Amniotic epithelial cell (primary cell): ENCODE measurements at regions not wholly inside any gene's neighbourhood (a gene's known extent, or its start where the extent isn't known, plus 50 kb on each side); places are given as distances from the start of the nearest gene placed in this dataset.

Experiments
- DNase-seq: peaks from one replicate; pipeline ENCODE4 v3.0.0-alpha.2; 2010; ENCODE audit warnings: low read depth

DNA sequence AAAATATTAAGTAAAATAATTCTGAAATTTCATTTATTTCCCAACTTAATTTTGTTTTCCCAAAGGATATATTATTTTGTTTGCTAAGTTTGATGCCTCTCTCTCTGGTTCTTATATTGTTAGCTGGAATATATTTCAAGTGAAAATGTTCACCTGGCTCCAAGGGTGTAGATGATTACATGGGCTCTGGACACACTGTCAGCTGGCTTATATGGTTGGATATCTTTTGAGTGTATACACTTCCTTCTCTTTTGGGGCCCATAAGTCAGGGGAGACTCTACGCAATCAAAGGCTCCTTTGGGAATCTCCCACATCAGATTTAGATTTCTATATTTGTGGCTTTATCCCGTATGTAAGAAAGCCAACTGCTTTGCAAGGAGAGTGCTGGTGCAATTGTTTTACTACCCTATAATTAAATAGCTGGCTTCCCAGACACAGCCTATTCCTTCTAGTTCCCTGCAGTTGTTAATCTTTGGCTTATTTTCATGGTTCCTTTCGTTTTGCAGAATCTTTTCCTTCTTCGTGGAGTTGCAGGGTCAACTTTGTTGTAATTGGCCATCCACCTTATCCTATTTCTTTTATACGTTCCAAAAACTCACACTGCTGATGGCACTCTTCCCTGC lies 225.7 kb downstream of the DPH6 start:
- DNase-seq: no peak

DNA sequence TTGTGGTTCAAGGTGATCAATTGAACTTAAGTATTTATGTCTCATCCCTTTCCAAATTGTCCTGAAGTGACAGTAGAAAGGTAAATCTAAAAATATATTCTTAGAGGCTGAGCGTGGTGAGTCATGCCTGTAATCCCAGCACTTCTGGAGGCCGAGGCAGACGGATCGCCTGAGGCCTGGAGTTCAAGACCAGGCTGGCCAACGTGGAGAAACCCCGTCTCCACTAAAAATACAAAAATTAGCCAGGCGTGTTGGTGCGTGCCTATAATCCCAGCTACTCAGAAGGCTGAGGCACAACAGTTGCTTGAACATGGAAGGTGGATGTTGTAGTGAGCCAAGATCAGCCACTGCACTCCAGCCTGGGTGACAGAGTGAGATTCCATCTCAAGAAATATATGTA lies 226.6 kb downstream of the DPH6 start:
- DNase-seq: no peak

DNA sequence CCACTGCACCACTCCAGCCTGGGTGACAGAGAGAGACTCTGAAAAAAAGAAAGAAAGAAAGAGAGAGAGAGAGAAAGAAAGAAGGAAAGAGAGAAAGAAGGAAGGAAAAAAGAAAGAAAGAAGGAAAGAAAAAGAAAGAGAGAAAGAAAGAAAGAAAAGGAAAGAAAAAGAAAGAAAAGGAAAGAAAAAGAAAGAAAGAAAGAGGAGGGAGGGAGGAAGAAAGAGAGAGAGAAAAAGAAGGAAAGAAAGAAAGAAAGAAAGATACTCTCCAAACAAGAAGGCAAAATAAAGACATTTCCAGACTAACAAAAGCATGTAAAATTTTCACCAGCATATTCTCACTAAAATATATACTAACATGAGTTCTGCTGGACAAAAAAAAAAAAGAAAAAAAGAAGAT lies 228.7 kb downstream of the DPH6 start:
- DNase-seq: no peak

DNA sequence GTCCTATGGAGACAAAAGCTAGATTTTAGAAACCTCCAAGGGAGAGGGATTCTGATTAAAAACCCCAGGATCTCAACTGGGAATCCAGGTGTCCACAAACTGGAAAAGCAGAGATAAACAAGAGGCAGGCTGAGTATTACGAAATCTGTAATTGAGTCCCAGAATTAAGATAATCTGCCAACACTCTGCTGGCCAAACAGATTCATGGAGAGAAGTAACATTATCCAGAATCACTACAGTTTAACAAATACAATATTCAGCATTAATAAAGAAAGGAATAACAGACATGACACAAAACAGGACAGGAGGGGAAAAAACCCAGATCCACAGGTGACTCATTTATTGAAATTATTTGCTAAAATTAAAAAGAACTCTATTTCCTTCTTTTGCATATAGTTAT lies 227.2 kb upstream of the NANOGP8 start:
- DNase-seq: peak; percentile 52

DNA sequence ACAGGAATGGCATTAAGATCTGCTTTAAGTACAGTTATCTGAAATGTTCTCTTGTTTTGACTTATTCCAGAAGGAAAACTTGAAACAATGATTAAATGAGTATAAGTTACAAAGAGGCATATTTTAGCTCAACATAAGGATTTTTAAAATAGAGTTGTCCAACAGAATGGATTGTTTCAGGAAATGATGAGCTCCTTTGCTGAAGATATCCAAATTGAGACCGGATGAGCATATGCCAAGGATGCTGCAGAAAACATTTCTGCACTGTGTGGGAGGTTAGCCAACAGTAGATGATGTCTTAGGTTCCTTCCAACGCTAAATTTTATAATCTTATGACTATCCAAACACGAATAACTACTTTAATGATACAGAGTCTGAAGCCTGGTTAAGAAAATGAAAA lies 226.5 kb upstream of the NANOGP8 start:
- no peak for DNase-seq

DNA sequence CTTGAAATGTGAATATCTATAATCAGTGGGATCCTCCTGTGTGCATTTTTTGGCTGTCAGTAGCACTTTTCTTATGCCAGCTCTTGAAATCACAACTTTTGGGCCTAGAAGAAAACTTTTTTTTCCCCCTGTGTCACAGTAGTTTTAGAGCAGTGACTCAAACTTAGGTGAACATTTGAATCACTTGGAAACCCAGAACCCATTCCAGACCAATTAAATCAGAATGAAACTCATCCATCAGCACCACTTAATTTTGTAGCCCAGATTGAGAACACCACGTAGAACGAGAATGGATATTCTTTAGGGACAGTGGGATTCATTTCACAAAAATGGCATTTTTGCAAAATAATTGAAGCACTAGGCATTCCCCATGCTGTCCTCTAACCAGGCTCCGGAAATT lies 224.8 kb upstream of the NANOGP8 start:
- DNase-seq: peak; percentile 40

DNA sequence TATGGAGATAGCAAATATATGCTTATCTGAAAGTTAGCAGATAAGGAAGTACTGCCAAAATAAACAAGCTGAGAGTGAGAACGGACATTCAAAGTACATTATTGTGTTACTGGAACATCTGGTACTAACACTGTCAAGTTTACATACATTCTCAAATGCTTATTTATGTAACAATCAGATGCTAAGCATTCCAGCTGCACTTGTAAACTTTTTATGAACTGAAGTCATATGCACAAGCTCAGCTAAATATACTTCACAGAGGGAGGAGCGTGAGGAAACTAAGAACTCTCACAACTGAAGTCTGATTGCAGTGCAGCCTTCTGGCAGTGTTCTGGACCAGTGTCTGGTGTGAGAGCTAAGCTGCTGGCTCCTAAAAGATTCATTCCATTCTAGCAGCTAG lies 223.7 kb upstream of the NANOGP8 start:
- DNase-seq: peak; percentile 97

DNA sequence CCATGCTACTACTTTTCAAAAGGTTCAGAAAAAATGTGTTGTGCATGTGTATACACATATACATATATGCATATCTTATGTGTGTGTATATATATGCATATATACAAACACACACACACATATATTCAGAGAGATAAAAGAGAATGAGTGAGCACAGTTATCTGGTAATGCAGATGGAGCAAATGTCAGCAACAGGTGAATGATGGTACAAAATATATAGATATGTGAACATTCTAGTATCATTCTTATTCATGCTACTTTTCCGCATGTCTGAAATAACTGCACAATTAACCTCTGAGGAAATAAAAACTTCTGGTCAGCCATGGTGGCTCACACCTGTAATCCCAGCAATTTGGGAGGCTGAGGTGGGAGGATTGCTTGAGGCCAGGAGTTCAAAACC lies 222.6 kb upstream of the NANOGP8 start:
- DNase-seq: no peak

DNA sequence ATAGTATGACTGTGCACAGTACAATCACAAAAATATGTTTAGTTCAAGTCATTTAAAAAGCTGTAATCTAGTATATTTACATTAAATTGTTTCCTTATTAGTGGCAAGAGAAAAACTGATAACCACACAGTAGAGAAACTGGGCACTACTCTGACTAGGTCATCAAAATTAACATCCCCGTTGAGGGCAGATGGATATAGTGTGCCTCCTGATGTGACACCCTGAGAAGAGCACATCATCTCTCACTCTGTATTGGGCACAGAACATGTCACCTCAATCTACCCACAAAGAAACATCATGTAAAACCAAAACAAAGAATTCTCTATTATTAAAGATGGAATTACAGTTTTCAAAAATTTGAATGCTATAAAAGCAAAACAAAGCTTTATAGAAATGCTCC lies 221.9 kb upstream of the NANOGP8 start:
- no peak for DNase-seq

DNA sequence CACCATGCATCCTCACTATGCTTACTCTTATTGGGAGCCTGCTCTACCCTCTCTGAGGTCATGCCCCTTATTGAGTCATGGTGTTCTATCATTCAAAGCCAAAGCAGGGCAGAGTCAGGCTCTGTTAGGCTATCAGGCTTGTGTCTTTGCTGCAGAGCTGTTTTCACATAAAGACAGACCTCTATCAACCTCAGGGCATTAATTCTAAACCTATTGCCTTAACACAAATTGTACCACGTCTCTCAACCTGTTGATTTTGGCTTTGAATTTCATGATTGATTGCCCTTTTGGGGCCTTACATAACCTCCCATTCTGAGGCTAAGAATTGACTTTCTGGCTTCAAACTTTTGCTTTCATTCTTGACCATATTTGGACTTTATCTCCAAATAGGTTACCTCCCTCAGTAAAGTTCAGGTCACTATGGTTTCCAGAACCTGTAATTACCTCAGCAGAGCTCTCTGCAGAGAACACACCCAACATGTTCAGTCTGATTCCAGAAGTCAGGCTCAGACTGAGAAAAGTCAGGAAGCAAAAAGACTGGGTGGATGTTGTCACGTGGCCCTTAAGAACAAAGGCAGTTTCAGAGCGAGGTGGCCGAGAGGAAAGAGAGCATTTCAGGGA lies 221.4 kb upstream of the NANOGP8 start:
- peak; percentile 94 for DNase-seq

DNA sequence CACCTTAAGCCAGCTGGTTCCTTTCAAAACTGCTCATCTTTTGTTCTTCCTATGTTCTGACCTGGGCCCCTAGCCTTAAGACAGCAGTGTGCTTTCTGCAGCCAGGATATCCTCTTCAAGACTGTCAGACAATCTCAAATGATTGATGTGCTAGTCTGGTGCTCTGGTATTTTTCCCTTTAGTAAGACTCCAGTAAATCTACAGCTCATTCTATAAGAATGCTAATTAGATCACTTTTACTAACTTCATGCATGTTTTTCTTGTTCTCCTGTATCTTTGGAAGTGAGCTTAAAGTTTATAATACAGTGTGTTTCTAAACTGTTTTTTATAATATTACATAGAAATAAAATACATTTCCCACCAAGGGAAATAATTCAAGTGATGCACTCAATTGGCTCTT lies 220.9 kb upstream of the NANOGP8 start:
- DNase-seq: peak; percentile 99

DNA sequence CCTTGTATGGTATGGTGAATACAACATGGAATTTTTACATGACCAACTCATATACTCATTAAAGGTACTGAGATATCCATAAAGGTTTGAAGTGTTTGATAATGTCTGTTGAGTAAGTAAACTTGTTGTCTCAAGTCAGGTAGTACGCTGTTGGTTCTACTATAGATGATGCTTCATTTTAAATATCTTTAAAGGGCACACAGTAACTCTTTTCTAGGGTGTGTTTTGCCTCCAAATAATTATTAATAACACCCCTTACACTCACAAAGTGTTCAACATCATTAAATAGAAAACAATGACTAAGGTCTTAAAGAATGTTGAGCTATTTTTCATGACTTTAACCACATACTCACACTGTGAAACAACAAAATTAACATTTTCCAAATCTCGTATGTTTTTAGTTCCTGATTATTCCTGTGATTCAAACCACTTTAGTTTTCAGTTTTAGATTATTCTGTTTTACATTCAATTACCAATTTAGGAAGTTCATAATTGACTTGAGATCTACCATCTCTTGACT lies 220.0 kb upstream of the NANOGP8 start:
- peak; percentile 45 for DNase-seq

DNA sequence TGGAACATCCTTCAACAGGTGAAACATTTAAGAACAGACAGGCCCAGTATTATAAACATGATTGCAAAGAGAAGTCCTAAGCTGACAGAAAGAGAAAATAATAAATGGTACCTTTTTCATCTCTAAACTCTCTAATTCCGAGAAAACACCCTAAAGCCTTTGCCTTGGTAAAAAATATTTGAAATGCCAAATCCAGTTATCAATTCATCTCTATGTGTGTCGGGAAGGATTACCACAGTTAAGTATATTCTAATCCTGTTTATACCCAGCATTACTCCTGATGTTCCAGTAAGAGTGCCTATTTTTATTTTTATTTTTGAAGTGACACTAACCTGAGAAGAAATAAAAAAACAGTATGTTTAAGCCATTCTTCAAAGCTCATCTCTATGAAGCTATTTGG lies 219.3 kb upstream of the NANOGP8 start:
- DNase-seq: peak; percentile 32

DNA sequence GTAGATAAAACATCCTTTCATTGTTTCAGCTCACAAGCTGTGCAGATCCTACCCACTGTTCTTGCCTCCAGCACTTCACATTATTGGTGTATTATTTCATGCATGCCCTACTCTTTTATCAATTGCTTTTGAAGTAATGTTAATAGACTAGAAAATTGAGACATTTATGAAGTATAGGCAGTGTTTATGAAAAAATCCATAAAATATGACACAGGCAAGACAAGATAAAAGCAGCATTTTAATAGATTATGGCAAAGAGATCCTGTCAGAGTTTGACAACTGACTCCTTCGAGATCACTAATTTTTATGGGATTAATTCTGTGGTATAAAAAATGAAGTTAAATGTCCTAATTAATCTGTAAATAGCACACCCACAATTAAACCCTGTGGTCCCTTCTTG lies 217.2 kb upstream of the NANOGP8 start:
- no peak for DNase-seq

DNA sequence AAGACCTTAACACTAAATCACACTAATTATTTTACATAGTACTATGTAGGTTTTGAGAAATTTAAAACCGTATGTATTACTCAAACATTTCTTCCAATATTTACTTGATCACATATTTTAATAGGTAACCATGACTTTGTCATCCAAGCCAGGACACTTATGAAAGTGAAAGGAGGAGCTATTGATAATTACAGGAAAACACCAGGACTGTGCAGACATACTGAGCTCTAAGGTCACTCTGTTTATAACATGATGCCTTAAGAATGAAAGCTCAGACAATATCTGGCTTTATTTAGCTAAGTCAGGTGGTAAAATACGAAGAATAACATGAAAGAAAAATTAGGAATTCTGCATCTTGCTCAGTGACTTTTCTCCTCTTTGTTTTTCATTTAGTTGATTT lies 216.0 kb upstream of the NANOGP8 start:
- no peak for DNase-seq

DNA sequence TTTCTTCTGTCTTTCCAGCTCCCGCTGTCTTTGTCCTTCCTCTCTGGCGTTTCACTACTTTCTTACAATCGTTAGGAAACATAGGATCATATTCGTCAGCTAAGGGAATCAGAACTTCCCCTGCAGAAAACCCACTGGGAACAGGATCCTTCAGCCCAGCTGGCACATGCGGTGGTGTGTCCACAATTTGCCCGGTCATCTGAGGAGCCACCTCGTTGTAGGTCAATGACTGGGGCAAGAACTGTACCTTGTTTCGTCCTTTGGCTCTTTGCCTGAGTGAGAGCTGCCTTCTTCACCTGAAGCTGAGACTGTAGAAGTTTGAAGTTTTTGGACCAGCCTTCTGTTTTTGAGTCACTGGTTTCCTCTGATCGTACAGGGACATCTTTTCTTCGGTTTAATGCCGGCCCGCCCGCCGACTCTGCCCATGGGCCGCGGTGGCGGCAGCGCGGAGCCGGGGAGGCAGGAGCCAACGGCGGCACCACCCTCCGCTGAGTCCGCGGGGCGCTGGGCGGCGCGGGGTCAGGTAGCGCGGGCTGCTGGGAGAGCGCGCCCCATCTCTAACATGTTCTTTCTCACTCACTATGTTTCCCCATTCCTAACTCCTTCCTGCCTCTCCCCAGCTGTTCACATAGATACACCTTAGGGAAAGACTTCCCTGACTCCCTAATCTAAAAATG lies 214.1 kb upstream of the NANOGP8 start:
- no peak for DNase-seq

DNA sequence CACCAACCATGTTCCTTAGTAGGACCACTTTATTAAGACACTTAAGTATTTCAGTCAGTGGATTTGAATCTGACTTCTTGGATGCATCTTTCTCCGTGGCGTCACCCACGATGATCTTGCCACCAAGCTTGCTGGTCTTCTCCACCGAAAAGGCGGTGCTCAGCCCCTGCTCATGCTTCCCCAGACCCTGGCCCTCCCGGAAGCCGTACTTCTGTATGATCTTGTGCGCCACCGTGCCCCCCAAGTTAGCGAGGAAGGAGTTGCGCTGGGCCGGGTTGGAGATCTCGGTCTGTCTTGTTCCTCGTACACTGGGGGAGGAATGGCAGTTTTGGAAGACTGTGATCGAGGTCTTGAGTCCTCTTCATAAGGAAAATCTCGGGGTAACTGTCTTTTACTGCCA lies 213.4 kb upstream of the NANOGP8 start:
- DNase-seq: no peak

DNA sequence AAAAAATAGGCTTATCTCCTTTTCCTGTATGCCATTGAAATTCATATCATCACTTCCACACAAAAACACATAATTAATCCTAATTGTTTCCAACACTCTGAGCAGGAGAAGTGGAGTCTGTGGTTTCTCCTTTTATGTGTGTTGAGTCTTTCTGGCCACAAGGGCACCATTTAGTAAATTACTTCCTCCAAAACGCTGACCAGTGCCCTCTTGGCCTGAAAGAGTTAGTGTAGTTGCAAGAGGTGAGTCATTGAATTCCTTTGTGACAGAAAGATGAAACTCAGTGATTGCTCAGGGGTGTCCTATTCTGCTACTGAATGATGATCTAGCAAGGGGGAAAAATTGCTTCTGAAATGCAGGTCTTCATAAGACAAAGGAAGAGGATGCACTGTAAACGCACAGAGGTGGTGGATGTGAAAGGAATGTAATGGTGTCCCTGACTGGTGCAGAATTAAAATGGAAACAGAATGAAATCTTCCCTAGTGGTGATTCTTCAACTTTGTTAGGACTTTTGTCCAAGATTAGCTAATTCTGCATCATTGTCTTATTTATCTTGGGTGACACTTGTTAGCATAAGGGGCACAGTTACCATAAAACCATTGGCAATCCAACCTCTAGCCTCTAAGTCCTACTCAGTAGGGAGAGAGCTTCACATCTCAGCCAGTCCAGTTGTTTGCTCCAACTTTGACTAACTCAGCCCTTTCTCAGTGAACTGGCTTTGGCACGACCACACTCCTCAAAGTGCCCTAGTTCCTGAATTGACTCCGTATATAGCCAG lies 208.4 kb upstream of the NANOGP8 start:
- peak; percentile 80 for DNase-seq

DNA sequence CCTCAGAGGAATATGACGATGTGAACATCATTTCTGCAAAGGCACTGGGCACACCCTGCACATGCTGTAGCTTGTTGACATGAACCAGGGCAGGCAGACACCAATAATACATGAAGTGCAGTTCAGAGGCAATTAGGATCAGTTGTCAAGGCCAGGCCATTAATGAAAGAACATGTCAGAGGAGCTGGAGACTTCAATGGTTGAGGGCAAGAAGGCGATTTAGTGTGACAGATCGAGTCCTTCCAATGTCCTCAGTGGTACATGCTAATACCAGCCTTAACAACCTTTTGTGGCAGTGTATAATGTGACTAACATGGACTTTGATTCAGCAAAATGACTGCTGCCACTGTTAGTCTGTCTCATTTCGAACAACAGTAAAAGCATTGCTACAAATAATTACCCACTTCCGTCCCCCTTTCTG lies 205.2 kb upstream of the NANOGP8 start:
- DNase-seq: no peak

DNA sequence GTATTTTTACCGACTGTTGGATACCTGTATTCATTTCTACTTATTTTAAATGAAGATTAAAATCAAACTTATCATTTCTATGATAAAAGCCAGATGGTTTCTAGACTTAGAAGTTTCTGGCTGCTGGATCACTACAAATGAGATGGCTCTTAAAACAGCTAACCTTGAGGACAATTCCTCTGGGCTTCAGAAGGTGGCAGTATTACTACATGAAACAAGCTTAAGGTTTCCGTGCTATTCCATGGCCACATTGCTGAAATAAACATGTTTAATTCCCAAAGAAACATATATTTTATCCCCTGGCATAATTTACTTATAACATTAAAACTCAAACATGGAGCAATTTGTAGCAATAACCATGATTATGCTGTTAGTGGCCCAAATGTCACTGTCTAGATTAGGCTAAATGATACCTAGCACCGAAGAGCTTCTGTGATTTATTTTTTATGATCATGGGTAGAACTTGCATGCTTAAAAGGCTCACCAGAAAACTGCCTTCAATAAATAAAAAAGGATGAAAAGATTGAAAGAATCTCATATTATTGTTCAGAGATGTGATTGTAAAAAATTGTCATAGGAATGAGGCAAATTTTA lies 204.0 kb upstream of the NANOGP8 start:
- peak; percentile 73 for DNase-seq

DNA sequence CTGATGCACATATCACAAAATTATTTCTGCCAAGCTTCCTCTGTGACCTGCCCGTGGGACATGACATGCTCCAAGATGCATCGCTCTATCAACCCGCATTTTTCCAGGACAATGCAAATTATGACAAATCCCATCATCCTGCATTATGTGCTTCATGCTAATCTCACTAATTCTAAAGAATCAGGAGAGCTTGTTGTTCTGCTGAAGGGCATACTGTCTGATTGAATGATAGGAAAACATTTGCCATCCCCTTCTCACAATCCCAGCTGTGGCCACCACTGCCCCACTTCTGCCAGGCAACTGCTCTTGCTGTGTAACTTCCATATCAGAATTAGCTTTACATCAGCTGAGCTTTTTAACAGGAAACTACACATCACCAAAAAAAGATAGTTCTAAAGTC lies 203.5 kb upstream of the NANOGP8 start:
- no peak for DNase-seq

DNA sequence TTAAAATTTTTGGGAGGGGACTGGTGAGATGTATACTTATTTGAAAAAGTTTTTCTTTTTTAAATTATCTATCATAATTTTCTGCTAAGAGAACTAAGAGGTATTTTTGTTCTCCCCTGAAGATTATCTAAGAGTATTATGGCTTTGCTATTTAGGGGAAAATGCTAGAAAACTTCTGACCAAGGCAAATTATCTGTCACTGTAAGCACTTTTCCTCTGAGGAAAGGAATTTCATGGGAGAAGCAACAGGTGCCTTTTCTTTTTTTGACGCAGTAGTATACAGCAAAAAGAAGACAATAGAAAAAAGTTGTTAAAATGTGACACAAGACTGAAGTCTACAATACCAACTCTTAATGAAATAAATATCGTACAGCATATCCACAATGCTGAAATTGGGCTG lies 201.6 kb upstream of the NANOGP8 start:
- no peak for DNase-seq
